ENCODE measurements at regions not wholly inside any gene's neighbourhood (a gene's known extent, or its start where the extent isn't known, plus 50 kb on each side); places are given as distances from the start of the nearest gene placed in this dataset.

- no peak for FAIRE-seq
- TF ChIP-seq RAD21 (IDR thresholded peaks at IDR 0.05 in 1 of 2, conservative IDR thresholded peaks at IDR 0.05 in 1 of 2; ENCODE audit: low read depth in 2 of 2, low read length in 2 of 2) (no peak), MAX (IDR thresholded peaks at IDR 0.05) (no peak), SIRT6 (IDR thresholded peaks at IDR 0.05; ENCODE audit: low read length) (no peak), TAF7 (optimal IDR thresholded peaks at IDR 0.05; ENCODE audit: borderline replicate concordance, low read depth, low read length) (no peak), JUND (IDR thresholded peaks at IDR 0.05; ENCODE audit: low read length) (no peak), FOSL1 (IDR thresholded peaks at IDR 0.05; ENCODE audit: insufficient read depth, low read depth, low read length) (no peak), BRCA1 (IDR thresholded peaks at IDR 0.05; ENCODE audit: low read depth, low read length) (no peak), BACH1 (IDR thresholded peaks at IDR 0.05; ENCODE audit: low read length) (no peak)
Observed at GRCh38 chr5:86074297-86074696, 543.4 kb upstream of the COX7C start.

More at GRCh38 chr5:86074297-86074696, 543.4 kb upstream of the COX7C start:
- Histone ChIP-seq H4K20me1 (replicated peaks in 1 of 2; ENCODE audit: control insufficient read depth in 1 of 2, insufficient read depth in 2 of 2, low read length in 2 of 2) (no peaks in the 10 kb centered on the region), H3K23ac (ENCODE audit: insufficient read length) (no peak overlapping the region), H3K18ac (ENCODE audit: extremely low read depth, low read length) (no peak overlapping the region), H2AK5ac (ENCODE audit: low read depth, low read length) (no peak overlapping the region), H3K27ac (ENCODE audit: low read depth, low read length) (no peak overlapping the region), H4K5ac (ENCODE audit: insufficient read length, low read depth, low read length) (no peak overlapping the region), H3K4me1 (replicated peaks in 1 of 4; ENCODE audit: control insufficient read depth in 3 of 4, insufficient read depth in 4 of 4, low read length in 3 of 4) (no peaks in the 10 kb centered on the region), H3K4ac (replicated peaks; ENCODE audit: insufficient read length, low read depth, low read length) (no peak overlapping the region), H3K79me2 (ENCODE audit: control insufficient read depth in 1 of 2, insufficient read depth in 2 of 2, low read length in 2 of 2) (no peaks in the 10 kb centered on the region), H3K4me3 (ENCODE audit: extremely low read depth in 1 of 4, insufficient read depth in 2 of 4, low read depth in 3 of 4, low read length in 4 of 4) (no peak overlapping the region), H3K14ac (ENCODE audit: insufficient read length) (no peak overlapping the region), H3K23me2 (ENCODE audit: low read depth, low read length) (peaks cover 2% of the 10 kb centered on the region; the same call in 1 of the 2 replicates), H3K9ac (replicated peaks in 1 of 4; ENCODE audit: extremely low read depth in 1 of 4, low read depth in 3 of 4, low read length in 3 of 4) (no peak overlapping the region), H3K56ac (replicated peaks; ENCODE audit: insufficient read length, low read depth, low read length) (no peak overlapping the region), H2BK120ac (replicated peaks; ENCODE audit: low read depth, low read length) (no peak overlapping the region), H2BK20ac (ENCODE audit: low read length) (no peak overlapping the region), H2BK15ac (ENCODE audit: low read length) (no peak overlapping the region), H2BK12ac (ENCODE audit: low read depth, low read length) (no peak overlapping the region), H4K8ac (ENCODE audit: extremely low read depth, insufficient read depth, low read length) (no peak overlapping the region), H3K4me2 (ENCODE audit: insufficient read depth in 1 of 2, low read depth in 2 of 2, low read length in 2 of 2) (no peak overlapping the region), H3K27me3 (replicated peaks in 1 of 4; ENCODE audit: control insufficient read depth in 3 of 4, extremely low read depth in 1 of 4, insufficient read depth in 3 of 4, low read length in 3 of 4) (no peaks in the 10 kb centered on the region), H2BK5ac (ENCODE audit: low read depth, low read length) (no peak overlapping the region), H2AFZ (ENCODE audit: low read length) (no peak overlapping the region), H3K36me3 (ENCODE audit: control insufficient read depth in 2 of 4, insufficient read depth in 4 of 4, low read length in 3 of 4) (no peaks in the 10 kb centered on the region), H4K91ac (replicated peaks; ENCODE audit: insufficient read length, low read length) (no peak overlapping the region), H3K9me3 (ENCODE audit: insufficient read depth in 2 of 2, low read depth in 1 of 2, low read length in 1 of 2) (no peaks in the 10 kb centered on the region), H3K79me1 (ENCODE audit: low read depth, low read length) (no peaks in the 10 kb centered on the region)
- ChIA-PET CTCF (ENCODE audit: partially characterized antibody) (interaction anchor here (1.3 kb wide), 1 partner anchor 15 kb away, joined by 3 read pairs; no protein-coding TSS in a partner anchor), POLR2A (ENCODE audit: partially characterized antibody) (no interaction called here)
- no peak for DNase-seq (ENCODE audit: low read depth in 1 of 2, low spot score in 2 of 2)
- WGBS, 2 experiments (ENCODE audit: extremely low coverage in 1 of 2, insufficient coverage in 1 of 2, insufficient read length in 1 of 2, insufficient replicate concordance in 2 of 2, low coverage in 1 of 2, low lambda C conversion rate in 2 of 2, missing lambda C conversion rate in 1 of 2) = 83% methylated on average over 3 of the region's 3 CpGs; no CpG with 5 or more reads in 1 of the 2 experiments

Data from H1 (cell line).